HG02798 (cell line): ENCODE measurements at regions not wholly inside any gene's neighbourhood (a gene's known extent, or its start where the extent isn't known, plus 50 kb on each side); places are given as distances from the start of the nearest gene placed in this dataset.
"Not testable (repeated sequence)": the region's sequence is repeated elsewhere in the genome, so short reads cannot be mapped to it uniquely, and the experiment has no call there.

Experiments used
- ATAC-seq: cut with Tn5 transposase; IDR thresholded peaks from one replicate; pipeline ENCODE4 v1.9.1; 2021; ENCODE audit warnings: mild to moderate bottlenecking; ENCODE audit not compliant: unreplicated experiment, poor library complexity

DNA sequence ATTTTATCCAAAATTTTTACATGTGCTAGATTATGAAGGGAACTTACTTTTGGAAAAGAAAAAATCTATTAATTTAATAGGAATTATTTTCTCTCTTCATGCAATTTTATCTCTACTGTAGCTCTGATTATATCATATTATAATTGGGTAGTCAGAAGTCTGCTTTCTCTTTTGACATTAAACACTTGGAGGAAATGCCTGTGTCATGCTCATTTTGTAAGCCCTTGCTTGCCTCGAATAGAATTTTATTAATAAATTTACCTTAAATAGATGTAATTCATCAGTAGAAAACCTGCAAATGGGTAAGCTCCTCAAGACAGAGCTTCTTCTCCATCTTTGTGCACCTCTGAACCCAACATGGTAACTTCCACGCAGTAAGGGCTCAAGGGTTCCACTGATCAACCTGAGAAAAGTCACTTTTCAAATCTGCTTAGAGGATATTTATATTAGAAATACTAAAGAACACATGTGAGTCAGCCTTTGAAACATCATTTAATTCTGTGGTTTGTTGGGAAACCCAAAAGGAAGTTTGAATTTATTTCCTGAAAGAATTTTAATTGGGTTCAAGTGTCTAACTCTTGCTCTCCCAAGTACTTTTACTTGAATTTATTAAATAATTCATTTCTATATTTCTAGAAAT is 266.0 kb downstream of the ALDH8A1 start:
- no peak for ATAC-seq

DNA sequence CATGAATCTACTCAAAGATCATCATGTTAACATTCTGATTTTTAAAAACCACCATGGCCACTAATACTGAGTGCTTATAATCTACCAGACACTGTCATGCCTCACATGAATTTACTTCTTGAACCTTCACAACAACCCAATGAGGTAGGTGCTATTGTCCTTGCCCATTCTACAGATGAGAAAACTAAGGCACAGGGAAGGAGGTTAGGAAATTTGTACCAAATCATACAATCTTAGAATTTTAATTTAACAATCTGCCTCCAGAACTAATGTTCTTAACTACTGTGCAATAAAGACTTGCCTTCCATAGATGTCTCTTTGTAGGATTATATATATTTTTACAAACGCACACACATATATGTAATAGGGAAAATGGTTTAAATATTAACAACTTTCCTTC is 269.5 kb downstream of the ALDH8A1 start:
- no peak for ATAC-seq

DNA sequence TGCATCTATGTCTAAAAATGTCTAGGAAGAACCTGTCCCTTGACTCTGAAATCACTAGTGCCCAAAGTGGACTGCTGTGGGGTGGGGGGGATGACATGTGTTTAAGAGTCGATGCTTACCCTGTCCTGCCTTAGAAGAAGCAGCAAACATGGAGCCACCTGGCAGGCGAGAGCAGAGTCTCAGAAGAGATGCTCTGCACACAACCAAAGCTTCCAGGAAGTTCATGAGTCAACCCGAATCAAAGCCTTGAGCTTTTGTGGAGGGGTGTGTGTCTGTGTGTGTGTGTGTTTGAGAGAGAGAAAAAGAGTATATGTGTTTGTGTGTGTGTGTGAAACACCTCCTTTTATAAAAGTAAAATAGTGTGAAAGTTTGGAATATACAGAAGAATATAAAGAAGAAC is 269.9 kb downstream of the ALDH8A1 start:
- no peak for ATAC-seq

DNA sequence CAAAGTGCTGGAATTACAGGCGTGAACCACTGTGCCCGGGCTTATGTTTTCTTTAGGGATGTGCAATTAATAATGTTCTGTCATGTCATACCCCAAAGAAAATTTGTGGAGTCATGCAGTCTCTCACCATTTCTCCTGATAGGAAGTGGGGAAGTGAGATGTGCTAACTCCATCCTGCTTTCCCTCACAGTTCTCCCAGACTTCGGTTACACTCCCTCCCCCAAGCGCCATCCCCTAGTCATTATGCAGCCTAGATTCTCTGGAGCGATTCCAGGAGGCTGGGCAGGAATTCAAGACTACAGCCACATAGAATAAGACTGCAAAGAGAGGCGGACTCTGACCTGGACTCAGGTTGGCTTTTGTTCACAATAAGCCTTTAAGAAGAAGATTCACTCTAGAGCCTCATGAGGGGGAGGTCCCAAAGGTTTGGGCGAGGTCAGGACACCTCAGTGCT is 271.4 kb downstream of the ALDH8A1 start:
- no peak for ATAC-seq

DNA sequence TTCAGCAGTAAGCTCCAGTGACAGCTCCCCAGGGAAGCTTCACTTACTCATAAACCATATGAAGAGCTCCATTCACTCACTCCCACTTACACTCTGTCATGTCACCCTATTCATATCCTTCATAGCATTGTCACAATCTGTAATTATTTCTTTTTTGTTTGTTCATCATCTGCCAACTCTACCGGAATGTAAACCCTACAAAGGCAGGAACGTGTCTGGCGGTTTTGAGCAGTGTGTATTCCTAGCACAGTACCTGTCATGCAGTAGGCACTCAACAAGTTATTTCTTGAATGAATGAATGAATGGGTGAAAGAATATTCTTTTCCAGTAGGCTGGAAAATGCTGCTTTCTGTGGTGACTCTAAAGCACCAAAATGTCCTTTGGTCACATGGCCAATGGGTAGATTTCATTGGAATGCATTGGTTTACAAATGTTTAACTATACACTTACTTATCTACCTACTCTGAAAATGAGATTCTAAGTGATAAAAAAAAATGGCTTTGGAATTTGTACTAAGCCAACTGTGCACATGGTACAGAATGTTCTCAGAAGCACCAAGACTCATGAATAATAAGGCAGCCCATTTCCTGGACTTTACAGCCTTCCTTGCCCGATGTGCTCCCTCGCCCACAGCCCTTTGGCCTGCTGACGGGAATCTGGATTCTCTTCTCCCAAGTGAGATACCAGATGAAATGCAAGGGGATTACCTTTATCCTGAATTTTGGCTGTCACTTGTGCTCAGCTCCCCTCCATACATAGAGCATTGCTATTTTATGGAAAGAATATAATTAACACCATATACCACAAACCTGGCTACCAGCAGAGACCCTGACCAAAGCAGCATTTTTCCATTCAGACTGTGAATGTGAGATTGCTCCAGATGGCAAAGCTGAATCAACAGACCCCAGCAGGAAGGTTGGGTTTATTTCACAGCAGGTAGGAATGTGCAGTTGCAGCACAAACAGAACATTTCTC is 273.3 kb downstream of the ALDH8A1 start:
- no peak for ATAC-seq

DNA sequence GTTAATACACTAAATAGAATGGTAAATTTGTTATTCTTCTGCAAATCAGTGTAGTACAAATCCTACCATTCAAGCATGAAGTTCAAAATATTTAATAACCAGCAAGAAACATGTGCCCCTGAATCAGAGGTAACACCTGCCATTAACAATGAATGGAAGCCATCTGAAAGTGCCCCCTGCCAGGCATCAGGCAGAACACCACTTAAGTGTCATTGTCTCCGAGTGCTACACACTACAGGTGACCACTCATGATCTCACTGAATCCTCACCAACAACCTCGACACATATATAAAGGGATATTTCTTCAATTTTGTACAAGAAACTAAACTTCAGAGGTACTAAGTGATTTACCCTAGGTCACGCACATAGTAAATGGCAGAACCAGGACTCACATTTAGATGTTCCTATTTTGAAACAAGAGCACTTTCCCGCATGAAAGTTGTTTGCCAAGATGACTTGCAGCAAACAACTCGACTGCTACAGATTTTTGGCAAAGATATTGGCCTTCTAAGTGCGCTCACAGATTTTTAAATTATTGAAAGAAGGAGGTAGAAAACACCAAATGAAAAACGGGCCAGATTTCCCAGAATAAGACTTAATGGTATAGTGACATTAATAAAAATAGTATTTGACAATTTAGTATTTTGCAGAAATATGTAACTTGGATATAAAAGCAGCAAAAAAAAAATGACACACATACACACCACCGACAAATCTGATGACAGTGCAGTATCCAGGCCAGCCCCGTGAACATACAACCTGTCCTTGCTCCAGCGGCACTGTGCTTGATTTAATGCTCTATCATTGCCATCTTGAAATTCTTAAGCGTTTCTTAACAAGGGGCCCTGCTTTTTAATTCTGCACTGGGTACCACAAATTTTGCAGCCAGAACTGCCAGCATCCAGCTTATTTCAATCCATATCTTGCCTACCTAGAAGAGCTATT is 274.5 kb downstream of the ALDH8A1 start:
- ATAC-seq: no peak

DNA sequence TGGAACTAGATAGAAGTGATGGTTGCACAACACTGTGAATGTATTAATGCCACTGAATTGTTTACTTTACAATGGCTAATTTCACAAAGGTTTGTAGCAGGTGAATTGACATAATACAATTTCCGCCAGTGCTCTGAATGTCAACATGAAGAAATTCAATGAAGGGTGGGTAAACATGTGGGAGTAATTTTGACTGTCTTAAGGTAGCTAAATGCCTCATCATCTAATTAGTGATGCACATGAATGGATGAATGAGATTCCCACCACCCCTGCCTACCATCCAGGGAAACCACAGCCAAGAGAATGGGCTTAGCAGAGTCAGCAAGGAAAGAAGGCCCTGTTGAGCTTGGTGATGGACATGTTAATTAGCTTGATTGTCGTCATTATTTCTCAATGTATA is 275.3 kb downstream of the ALDH8A1 start:
- ATAC-seq: no peak

DNA sequence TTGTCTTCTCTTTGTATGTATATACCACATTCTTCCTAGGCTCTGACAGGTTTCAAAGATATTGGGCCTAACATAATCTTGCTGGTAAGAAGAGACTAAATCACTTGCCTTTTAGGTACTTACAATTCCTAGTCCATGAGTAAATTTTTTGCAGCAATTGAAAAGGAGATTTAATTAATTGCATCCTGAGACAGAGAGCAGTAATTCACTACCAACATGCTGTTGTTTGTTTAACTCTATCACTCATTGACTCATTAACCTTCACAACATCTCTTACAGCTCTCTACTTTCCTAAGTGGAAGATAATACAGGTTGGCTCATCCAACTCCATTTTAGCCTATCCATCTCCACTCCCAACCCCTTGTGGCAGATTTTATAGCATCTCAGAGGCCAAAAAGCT is 280.4 kb downstream of the ALDH8A1 start:
- ATAC-seq: no peak

DNA sequence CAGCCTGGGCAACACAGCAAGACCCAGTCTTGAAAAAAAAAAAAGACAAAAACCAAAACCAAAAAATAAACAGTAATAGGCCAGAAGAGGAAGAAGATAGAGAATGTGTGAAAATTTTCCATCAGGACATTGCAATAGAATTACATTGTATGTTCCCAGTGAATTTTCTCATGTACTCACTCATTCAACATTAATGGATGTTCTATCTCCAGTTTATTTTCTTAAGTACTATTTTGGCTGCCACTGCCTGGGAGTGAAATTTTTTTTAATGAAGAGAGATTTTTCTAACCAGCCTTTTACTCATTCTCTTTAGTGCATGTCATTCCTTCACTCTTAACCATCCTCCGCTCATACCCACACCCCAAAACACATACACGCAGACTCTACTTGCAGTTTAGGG is 282.8 kb downstream of the ALDH8A1 start:
- ATAC-seq: no peak

DNA sequence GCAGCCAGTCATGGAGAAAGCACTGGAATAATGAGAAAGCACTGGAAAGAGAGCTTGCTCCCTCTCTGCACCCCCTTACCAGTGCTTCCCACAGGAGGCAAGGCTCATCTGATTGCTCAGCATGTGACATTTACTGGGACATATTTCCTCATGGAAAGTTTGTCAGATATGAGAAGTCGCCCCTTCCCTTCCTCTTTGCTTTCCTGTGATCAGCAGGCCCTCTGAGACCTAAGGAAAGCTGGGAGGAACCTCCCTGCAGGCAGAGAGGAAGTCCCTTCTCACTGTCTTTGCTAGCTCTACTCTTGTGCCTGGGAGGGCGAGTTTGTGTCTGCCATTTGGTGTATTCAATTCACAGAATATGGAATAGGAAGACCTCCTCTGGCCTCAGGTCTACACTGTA is 283.8 kb downstream of the ALDH8A1 start:
- ATAC-seq: no peak

DNA sequence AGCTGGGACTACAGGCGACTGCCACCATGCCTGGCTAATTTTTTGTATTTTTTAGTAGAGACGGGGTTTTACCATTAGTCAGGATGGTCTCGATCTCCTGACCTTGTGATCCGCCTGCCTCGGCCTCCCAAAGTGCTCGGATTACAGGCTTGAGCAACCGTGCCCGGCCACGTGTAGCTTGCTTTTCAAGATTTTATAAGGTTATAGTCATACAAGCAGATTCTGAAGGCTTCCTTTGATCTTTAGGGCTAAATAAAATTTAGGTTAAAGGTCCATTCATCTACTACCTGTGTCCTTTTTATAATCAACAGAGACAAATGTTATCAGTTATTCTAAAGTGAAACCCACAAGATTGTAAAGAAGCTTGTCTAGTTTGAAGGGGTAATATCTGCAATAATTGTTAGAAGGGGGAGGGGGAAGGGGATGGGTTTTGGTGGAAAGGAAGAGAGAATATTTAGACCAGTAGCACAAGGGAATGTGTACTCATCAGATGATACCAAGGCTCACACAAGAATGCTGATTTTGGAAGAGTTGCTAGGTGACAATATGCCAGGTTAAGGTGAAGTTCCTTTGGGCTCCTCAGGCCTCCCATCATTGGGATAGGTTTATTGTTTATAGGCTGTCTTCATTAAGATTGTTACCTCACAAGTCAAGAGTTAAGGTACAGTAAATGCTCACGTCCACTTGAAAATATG is 284.7 kb downstream of the ALDH8A1 start:
- ATAC-seq: no peak

DNA sequence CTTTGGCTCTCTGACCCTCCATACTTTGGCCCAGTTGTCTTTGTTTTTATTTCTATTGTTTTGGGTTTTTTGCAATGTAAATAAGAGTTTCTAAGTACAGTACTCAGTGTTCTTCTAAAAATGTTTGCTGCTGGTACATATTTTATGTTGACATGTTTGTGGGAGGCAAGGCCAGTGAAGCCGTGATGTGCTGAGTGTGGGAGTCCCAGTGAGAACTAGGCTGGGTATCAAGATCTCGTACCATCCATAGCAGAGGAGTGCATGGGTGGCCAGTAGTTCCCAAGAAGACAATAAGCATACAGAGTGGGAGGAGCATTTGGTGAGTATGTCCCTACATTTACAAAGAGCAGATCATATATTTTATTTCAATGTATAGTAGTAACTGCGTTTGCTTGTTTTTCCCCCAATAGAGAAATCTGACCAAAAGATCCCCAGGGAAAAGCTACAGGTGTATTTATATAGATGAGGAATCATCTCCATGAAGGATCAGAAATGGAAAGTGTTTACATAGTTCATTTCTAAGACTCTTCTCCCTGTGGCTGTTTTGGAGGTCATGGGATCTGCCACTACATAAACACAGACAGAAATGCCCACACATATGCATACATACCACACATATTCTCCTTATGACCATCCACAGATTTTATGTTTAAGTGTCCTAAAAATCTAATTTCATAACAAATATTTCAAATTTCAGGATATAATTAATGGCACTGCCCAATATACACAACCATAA is 285.9 kb downstream of the ALDH8A1 start:
- no peak for ATAC-seq

DNA sequence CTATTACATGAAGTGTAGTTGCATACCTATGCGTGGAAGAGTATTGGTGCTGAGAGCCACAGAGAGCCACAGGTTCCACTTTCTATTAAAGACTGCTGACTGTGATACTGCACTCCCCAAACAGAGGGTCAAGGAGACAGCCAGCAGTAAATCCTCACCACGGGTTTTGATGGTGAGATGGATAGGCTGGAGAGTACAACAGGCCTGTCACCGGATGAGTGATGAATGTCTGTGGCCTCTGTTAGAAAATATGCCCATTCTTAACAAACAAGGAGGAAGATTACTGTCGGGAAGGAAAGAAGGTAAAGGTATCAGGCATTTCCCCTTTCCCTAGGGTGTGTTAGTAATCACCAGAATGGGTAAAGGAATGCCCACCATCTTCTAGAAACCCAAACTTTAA is 286.5 kb downstream of the ALDH8A1 start:
- ATAC-seq: no peak

DNA sequence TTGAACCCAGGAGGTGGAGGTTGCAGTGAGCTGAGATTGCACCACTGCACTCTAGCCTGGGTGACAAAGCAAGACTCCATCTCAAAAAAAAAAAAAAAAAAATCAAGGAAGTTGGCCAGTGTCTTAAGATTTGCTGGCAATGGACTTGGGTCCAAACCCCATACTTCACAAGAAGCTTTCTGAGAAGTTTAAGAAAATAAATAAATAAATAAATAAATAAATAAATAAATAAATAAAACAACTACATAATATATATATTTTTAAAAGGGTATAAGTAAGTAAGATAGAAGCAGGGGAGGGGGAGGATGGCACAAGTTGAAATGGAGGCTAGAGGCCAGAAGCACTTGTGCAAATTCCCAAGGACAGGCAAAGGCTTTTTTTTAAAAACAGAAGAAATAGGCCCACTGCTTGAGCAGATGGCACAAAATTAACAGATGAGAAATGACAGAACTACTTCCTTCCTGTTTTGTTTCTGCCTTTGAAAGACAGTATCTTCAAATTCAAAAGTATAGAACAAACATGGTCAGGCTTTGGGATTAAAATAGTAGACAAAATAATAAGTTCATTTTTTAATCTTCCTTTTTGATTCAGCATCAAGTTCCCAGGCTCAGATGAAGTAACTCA is 287.7 kb downstream of the ALDH8A1 start:
- no peak for ATAC-seq

DNA sequence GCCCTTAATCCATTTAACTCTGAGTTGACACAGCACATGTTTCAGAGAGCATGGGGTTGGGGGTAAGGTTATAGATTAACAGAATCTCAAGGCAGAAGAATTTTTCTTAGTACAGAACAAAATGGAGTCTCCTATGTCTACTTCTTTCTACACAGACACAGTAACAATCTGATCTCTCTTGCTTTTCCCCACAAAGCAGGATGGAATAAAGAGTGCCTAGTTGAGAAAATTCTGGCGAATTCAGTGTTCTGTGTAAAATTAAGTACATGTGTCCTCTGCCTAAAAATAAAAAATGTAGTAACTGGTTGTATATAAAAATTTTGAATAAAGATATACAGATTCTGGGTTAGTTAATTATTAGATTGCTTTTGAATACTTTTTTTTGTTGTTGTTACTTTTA is 290.0 kb downstream of the ALDH8A1 start:
- ATAC-seq: not testable (repeated sequence)

DNA sequence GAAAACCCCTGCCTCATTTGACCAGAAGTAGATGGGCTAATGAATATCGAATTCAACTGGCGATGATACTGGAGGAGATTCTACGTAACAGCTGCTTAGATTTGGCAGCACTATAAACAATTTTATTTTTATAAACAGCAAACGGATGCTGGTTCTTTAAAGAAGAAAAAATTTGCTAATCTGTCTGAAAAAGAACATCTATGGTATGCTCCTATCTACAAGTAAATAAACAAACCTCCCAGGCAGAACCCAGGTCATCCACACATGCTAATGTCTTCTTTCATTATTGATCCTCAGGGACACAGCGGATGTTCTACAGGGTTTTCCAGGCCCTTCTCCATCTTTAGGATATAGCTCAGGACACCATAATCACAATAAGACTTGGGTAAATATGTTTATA is 291.3 kb downstream of the ALDH8A1 start:
- no peak for ATAC-seq

DNA sequence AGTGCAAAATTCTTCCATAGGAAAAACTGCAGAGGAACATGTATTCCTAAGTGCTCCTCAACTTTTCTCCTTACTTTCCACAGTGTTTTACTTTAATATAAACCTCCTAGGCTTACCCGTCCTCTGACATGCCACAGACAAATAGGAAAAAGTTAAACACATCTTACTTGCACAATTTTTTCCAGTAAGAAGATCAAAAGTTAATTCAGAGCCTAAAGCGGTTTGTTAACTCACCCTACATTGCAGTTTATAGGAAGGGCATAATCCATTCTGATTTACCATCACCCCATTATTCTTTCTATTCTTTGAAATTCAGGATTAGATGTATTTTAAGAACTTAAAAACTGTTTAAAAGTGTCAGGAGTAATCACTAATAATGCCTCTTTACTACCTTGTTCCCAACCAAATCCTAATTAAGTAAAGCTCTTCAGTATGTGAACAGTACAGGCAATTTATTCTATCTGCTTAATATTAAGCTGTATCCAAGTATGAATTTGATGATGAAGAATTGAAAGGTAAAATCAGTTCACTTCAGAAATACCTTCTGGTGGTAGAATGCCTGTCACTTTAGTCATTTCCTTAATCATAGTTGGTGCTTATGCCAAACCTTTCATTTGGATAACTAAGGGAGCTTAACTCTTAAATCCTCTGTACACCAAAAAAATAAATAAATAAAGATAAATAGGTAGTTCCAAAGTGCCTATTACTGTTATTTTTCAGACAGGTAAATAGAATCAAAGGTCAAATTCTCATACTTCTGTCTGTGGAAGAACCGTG is 292.0 kb downstream of the ALDH8A1 start:
- no peak for ATAC-seq

DNA sequence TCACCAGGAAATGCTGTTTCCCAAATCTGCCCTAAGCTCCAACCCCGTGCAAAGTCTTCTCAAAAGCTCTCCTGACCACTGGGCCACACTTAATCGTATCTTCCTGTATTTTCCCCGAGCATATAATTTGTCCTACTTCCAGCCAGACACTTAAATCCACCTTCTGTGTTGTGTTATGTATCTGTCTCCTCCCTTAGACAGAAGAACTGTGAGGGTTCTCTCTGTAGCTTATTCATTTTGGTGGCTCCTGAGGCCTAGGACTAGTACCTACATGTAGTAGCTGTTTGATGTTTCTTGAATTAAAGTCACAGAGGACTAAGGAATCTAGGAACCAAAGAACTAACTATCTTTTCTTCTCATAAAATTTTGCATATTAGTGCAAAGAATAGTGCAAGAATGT is 292.6 kb downstream of the ALDH8A1 start:
- no peak for ATAC-seq
